ENCODE measurements at regions not wholly inside any gene's neighbourhood (a gene's known extent, or its start where the extent isn't known, plus 50 kb on each side); places are given as distances from the start of the nearest gene placed in this dataset.

GRCh38 chr12:89267404-89267803 is 84.9 kb downstream of the DUSP6 start:
- TF ChIP-seq EZH2 (IDR thresholded peaks at IDR 0.05; ENCODE audit: low read length), result no peak
- no peak for TF ChIP-seq CTCF (optimal IDR thresholded peaks at IDR 0.05 in 1 of 3, IDR thresholded peaks at IDR 0.05 in 1 of 3, conservative IDR thresholded peaks at IDR 0.05 in 1 of 3; ENCODE audit: extremely low read depth in 1 of 3, insufficient read depth in 2 of 3, low read length in 3 of 3)
